HEK293 (cell line): ENCODE measurements at regions not wholly inside any gene's neighbourhood (a gene's known extent, or its start where the extent isn't known, plus 50 kb on each side); places are given as distances from the start of the nearest gene placed in this dataset.

Source experiments
- CTCF ChIA-PET: fragments of 350-600 bp; formaldehyde crosslinking; extraction: SDS; loops from one replicate; lab custom pipeline; 2021; ENCODE audit warnings: antibody characterized with exemption; lab: Yijun Ruan, JAX
- POLR2A ChIA-PET: fragments of 300-600 bp; formaldehyde crosslinking; extraction: SDS; loops from one replicate; lab custom pipeline; 2020; ENCODE audit warnings: antibody characterized with exemption, inconsistent platforms; lab: Yijun Ruan, JAX
- H3K27ac ChIP-seq: fragments of 200-500 bp; sonication (Bioruptor generic); 2 replicates; pipeline ENCODE4 v1.5.1; 2014; ENCODE audit warnings: low read depth, low read length, control low read depth, inconsistent platforms; ENCODE audit errors: extremely low read depth
- H3K36me3 ChIP-seq, 2 experiments: fragments of 200-500 bp in 1 of 2; sonication (Bioruptor generic) in 1 of 2; 1 replicate in 1 of 2; 2 replicates in 1 of 2; pipeline ENCODE4 v1.5.1; 2014 to 2017; ENCODE audit warnings: inconsistent platforms in 2 of 2, low read length in 2 of 2; ENCODE audit not compliant: control insufficient read depth in 2 of 2, insufficient read depth in 1 of 2
- H3K4me1 ChIP-seq: fragments of 200-500 bp; sonication (Bioruptor generic); 2 replicates; pipeline ENCODE4 v1.5.1; 2014; ENCODE audit warnings: mild to moderate bottlenecking, low read length, inconsistent platforms; ENCODE audit not compliant: control insufficient read depth, insufficient read depth
- H3K4me3 ChIP-seq: 2 replicates; pipeline ENCODE4 v1.5.1; 2011; ENCODE audit warnings: low read depth, mild to moderate bottlenecking, control low read depth, low read length, moderate library complexity
- H3K9me3 ChIP-seq: fragments of 200-500 bp; sonication (Bioruptor generic); 2 replicates; pipeline ENCODE4 v1.5.1; 2014; ENCODE audit warnings: low read depth, low read length, inconsistent platforms; ENCODE audit not compliant: control insufficient read depth, insufficient read depth
- HOXA7 ChIP-seq: sonication (generic); formaldehyde crosslinking; IDR thresholded peaks from 2 replicates; pipeline ENCODE4 v1.8.1; 2022; ENCODE audit warnings: missing genetic modification reagents, borderline replicate concordance
- KLF1 ChIP-seq: fragments of 450-650 bp; formaldehyde crosslinking; IDR thresholded peaks from 2 replicates; pipeline ENCODE4 v1.5.1; 2016; ENCODE audit warnings: missing biosample characterization, missing genetic modification characterization
- KLF9 ChIP-seq: fragments of 450-650 bp; formaldehyde crosslinking; IDR thresholded peaks from 2 replicates; pipeline ENCODE4 v1.5.1; 2016; ENCODE audit warnings: missing biosample characterization, missing genetic modification characterization, low read depth
- SP3 ChIP-seq: fragments of 450-650 bp; formaldehyde crosslinking; IDR thresholded peaks from 2 replicates; pipeline ENCODE4 v1.5.1; 2016; ENCODE audit warnings: missing biosample characterization, missing genetic modification characterization
- SP7 ChIP-seq: fragments of 450-650 bp; formaldehyde crosslinking; IDR thresholded peaks from 2 replicates; pipeline ENCODE4 v1.5.1; 2016; ENCODE audit warnings: missing biosample characterization, missing genetic modification characterization
- YY1 ChIP-seq: fragments of 450-650 bp; formaldehyde crosslinking; IDR thresholded peaks from 2 replicates; pipeline ENCODE4 v1.5.1; 2018; ENCODE audit warnings: missing biosample characterization, missing genetic modification characterization
- YY2 ChIP-seq: fragments of 450-650 bp; formaldehyde crosslinking; IDR thresholded peaks from 2 replicates; pipeline ENCODE4 v1.5.1; 2016; ENCODE audit warnings: missing biosample characterization, missing genetic modification characterization
- ZBTB7A ChIP-seq: fragments of 450-650 bp; formaldehyde crosslinking; IDR thresholded peaks from 2 replicates; pipeline ENCODE4 v1.5.1; 2016; ENCODE audit warnings: low read depth, missing biosample characterization, missing genetic modification characterization
- ZNF10 ChIP-seq: fragments of 450-650 bp; formaldehyde crosslinking; IDR thresholded peaks from 2 replicates; pipeline ENCODE4 v1.5.1; 2017; ENCODE audit warnings: missing biosample characterization, missing genetic modification characterization
- ZNF146 ChIP-seq: fragments of 450-650 bp; formaldehyde crosslinking; IDR thresholded peaks from 2 replicates; pipeline ENCODE4 v1.5.1; 2016; ENCODE audit warnings: missing biosample characterization, missing genetic modification characterization
- ZNF202 ChIP-seq: fragments of 450-650 bp; formaldehyde crosslinking; IDR thresholded peaks from 2 replicates; pipeline ENCODE4 v1.5.1; 2016; ENCODE audit warnings: missing biosample characterization, missing genetic modification characterization, borderline replicate concordance
- ZNF211 ChIP-seq: fragments of 450-650 bp; formaldehyde crosslinking; IDR thresholded peaks from 2 replicates; pipeline ENCODE4 v1.5.1; 2016; ENCODE audit warnings: low read depth, missing biosample characterization, missing genetic modification characterization
- ZNF280D ChIP-seq: fragments of 450-650 bp; formaldehyde crosslinking; IDR thresholded peaks from 2 replicates; pipeline ENCODE4 v1.5.1; 2016; ENCODE audit warnings: missing biosample characterization, missing genetic modification characterization
- ZNF292 ChIP-seq: fragments of 450-650 bp; formaldehyde crosslinking; IDR thresholded peaks from 2 replicates; pipeline ENCODE4 v1.5.1; 2016; ENCODE audit warnings: low read depth, missing biosample characterization, missing genetic modification characterization, borderline replicate concordance
- ZNF426 ChIP-seq: fragments of 450-650 bp; formaldehyde crosslinking; IDR thresholded peaks from 2 replicates; pipeline ENCODE4 v1.5.1; 2017; ENCODE audit warnings: missing biosample characterization, missing genetic modification characterization, mild to moderate bottlenecking, inconsistent platforms, moderate library complexity
- ZNF473 ChIP-seq: fragments of 450-650 bp; formaldehyde crosslinking; IDR thresholded peaks from 2 replicates; pipeline ENCODE4 v1.5.1; 2017; ENCODE audit warnings: missing biosample characterization, missing genetic modification characterization
- ZNF580 ChIP-seq: fragments of 450-650 bp; formaldehyde crosslinking; IDR thresholded peaks from 2 replicates; pipeline ENCODE4 v1.5.1; 2016; ENCODE audit warnings: missing biosample characterization, missing genetic modification characterization
- ZNF596 ChIP-seq: fragments of 450-650 bp; IDR thresholded peaks from 2 replicates; pipeline ENCODE4 v1.5.0; 2018; ENCODE audit warnings: missing biosample characterization, mild to moderate bottlenecking, missing genetic modification characterization, moderate library complexity
- ZNF670 ChIP-seq: fragments of 450-650 bp; formaldehyde crosslinking; IDR thresholded peaks from 2 replicates; pipeline ENCODE4 v1.5.1; 2016; ENCODE audit warnings: missing biosample characterization, missing genetic modification characterization, low read depth
- ZNF837 ChIP-seq: fragments of 450-650 bp; formaldehyde crosslinking; IDR thresholded peaks from 2 replicates; pipeline ENCODE4 v1.5.1; 2016; ENCODE audit warnings: missing biosample characterization, missing genetic modification characterization
- TF ChIP-seq, protein P1 (sequence below): fragments of 450-650 bp; formaldehyde crosslinking; IDR thresholded peaks from 2 replicates; pipeline ENCODE4 v1.5.1; 2016; ENCODE audit warnings: missing biosample characterization, missing genetic modification characterization
- TF ChIP-seq, protein P2 (sequence below): fragments of 450-650 bp; formaldehyde crosslinking; conservative IDR thresholded peaks from 2 replicates; pipeline ENCODE4 v1.5.1; 2016; ENCODE audit warnings: low read depth, missing biosample characterization, missing genetic modification characterization

- ChIA-PET POLR2A (no interaction called here), CTCF (no interaction called here)
- Histone ChIP-seq H3K27ac (no peak overlapping the region), H3K4me3 (no peak overlapping the region), H3K36me3 (no peaks in the 10 kb centered on the region), H3K9me3 (no peaks in the 10 kb centered on the region), H3K4me1 (no peaks in the 10 kb centered on the region)
- TF ChIP-seq ZNF211 (tag by site-specific recombination) (no peak), ZNF473 (tag by site-specific recombination) (no peak), ZNF202 (tag by site-specific recombination) (no peak), SP3 (tag by site-specific recombination) (no peak), ZNF10 (tag by site-specific recombination) (no peak), ZNF292 (tag by site-specific recombination) (no peak), HOXA7 (CRISPR knock-in tag) (no peak), ZBTB7A (no peak), ZNF280D (no peak)
- TF ChIP-seq, protein P1, sequence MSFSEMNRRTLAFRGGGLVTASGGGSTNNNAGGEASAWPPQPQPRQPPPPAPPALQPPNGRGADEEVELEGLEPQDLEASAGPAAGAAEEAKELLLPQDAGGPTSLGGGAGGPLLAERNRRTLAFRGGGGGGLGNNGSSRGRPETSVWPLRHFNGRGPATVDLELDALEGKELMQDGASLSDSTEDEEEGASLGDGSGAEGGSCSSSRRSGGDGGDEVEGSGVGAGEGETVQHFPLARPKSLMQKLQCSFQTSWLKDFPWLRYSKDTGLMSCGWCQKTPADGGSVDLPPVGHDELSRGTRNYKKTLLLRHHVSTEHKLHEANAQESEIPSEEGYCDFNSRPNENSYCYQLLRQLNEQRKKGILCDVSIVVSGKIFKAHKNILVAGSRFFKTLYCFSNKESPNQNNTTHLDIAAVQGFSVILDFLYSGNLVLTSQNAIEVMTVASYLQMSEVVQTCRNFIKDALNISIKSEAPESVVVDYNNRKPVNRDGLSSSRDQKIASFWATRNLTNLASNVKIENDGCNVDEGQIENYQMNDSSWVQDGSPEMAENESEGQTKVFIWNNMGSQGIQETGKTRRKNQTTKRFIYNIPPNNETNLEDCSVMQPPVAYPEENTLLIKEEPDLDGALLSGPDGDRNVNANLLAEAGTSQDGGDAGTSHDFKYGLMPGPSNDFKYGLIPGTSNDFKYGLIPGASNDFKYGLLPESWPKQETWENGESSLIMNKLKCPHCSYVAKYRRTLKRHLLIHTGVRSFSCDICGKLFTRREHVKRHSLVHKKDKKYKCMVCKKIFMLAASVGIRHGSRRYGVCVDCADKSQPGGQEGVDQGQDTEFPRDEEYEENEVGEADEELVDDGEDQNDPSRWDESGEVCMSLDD = no peak
Measured at GRCh38 chr1:88265606-88266005, 418.5 kb upstream of the PKN2 start.

GRCh38 chr1:88266051-88266450 lies 418.0 kb upstream of the PKN2 start:
- no peak overlapping the region for H3K4me3 ChIP-seq
- ChIA-PET POLR2A (no interaction called here), CTCF (interaction anchor here (0.6 kb wide), 1 partner anchor 62 kb away, joined by 3 read pairs; no protein-coding TSS in a partner anchor)
- no peaks in the 10 kb centered on the region for H3K9me3 ChIP-seq
- H3K36me3 ChIP-seq = no peaks in the 10 kb centered on the region
- TF ChIP-seq ZNF146 (no peak), KLF1 (tag by site-specific recombination) (no peak), ZNF426 (tag by site-specific recombination) (no peak), ZNF596 (tag by site-specific recombination) (no peak), YY1 (tag by site-specific recombination) (no peak), KLF9 (no peak), YY2 (no peak), ZNF580 (tag by site-specific recombination) (no peak), ZNF837 (no peak), ZNF670 (tag by site-specific recombination) (no peak), SP7 (no peak)
- TF ChIP-seq, protein P2, sequence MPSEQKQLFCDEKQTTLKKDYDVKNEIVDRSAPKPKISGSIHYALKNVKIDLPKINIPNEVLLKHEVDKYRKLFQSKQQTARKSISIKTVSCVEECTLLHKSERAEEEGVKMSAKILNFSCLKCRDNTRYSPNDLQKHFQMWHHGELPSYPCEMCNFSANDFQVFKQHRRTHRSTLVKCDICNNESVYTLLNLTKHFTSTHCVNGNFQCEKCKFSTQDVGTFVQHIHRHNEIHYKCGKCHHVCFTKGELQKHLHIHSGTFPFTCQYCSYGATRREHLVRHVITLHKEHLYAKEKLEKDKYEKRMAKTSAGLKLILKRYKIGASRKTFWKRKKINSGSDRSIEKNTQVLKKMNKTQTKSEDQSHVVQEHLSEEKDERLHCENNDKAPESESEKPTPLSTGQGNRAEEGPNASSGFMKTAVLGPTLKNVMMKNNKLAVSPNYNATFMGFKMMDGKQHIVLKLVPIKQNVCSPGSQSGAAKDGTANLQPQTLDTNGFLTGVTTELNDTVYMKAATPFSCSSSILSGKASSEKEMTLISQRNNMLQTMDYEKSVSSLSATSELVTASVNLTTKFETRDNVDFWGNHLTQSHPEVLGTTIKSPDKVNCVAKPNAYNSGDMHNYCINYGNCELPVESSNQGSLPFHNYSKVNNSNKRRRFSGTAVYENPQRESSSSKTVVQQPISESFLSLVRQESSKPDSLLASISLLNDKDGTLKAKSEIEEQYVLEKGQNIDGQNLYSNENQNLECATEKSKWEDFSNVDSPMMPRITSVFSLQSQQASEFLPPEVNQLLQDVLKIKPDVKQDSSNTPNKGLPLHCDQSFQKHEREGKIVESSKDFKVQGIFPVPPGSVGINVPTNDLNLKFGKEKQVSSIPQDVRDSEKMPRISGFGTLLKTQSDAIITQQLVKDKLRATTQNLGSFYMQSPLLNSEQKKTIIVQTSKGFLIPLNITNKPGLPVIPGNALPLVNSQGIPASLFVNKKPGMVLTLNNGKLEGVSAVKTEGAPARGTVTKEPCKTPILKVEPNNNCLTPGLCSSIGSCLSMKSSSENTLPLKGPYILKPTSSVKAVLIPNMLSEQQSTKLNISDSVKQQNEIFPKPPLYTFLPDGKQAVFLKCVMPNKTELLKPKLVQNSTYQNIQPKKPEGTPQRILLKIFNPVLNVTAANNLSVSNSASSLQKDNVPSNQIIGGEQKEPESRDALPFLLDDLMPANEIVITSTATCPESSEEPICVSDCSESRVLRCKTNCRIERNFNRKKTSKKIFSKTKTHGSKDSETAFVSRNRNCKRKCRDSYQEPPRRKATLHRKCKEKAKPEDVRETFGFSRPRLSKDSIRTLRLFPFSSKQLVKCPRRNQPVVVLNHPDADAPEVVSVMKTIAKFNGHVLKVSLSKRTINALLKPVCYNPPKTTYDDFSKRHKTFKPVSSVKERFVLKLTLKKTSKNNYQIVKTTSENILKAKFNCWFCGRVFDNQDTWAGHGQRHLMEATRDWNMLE (tag by site-specific recombination) = no peak
- H3K4me1 ChIP-seq = no peaks in the 10 kb centered on the region
- no peak overlapping the region for H3K27ac ChIP-seq
